ENCODE measurements at regions not wholly inside any gene's neighbourhood (a gene's known extent, or its start where the extent isn't known, plus 50 kb on each side); places are given as distances from the start of the nearest gene placed in this dataset.

GRCh38 chr15:79373113-79373512, 59.0 kb upstream of the MINAR1 start:
- no peak for DNase-seq

DNA sequence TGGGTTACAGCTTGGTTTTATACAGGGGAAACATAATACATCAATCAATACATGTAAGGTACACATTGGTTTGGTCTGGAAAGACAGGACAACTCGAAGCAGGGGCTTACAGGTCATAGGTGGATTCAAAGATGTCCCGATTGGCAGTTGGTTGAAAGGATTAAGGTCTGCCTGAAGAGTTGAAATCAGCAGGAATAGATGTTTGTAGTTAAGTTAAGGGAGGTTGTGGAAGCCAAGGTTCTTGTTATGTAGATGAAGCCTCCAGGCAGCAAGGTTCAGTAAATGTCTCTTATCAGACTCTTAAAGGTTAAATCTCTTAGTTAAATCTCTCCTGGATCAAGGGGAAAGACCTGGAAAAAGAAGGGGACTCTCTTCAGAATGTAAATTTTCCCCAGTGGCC, 58.4 kb upstream of the MINAR1 start:
- DNase-seq, result no peak

DNA sequence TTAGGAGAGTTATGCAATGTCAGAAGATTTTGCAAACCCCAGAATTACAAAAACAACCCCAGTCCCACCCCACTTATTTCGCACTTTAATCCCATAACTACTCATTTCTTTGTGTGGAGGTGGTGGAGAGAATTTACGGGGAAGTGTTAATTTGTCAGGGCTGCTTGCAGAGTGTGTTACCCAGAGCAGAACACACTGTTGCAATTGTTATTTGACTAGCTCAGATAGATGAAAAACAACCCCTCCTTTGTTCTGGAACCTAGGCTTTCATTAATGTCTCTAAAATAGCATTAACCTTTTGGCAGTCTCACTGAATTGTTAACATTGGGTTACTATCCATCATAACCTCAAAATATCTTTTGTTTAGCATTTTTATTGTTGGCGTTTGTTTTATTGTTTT, 55.8 kb upstream of the MINAR1 start:
- DNase-seq, result no peak

GRCh38 chr15:79378394-79379109, 53.6 kb upstream of the MINAR1 start:
- no peak for DNase-seq

- DNase-seq, result peak; percentile 8
Measured at GRCh38 chr15:79380755-79381497, 51.2 kb upstream of the MINAR1 start.

GRCh38 chr15:79381593-79381992, 50.5 kb upstream of the MINAR1 start:
- DNase-seq, result no peak
